ENCODE measurements at regions not wholly inside any gene's neighbourhood (a gene's known extent, or its start where the extent isn't known, plus 50 kb on each side); places are given as distances from the start of the nearest gene placed in this dataset.
"Not testable (repeated sequence)": the region's sequence is repeated elsewhere in the genome, so short reads cannot be mapped to it uniquely, and the experiment has no call there.

DNA sequence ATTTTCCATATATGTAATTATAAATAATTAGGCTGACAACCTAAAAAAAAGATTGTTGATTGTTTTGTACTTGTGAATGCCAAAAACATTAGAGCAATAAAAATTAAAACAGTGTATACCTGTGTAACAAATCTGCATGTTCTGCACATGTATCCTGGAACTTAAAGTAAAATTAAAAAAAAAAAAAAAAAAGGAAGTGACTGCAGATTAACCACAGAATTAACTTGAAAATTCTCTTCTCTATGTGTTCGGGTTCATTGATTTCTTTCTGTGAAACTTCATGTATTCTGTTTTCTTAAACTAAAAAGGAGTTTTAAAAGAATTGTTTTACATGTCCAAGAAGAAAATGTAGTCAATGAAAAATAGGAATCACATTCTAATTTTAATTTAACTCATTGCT is 95.7 kb downstream of the FASLG start:
- no peak for DNase-seq (ENCODE audit: low read depth)

DNA sequence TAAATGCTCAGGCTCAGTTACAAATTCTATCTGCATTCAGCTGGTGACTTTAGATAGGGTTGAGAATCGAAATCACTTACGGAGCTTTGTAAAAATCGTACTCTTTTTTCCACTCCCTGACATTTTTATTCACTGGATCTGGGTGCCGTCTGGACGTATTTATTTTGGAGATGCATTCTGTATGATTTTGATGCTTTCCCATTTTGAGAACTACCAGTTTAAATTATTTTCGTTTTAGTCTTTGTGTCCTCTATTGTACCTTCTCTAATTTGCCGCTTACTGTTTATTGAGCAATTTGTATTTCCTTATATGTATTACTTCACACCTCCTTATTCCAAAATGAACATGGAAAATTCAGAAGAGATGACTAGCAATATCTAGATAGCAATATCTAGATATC is 96.2 kb downstream of the FASLG start:
- DNase-seq (ENCODE audit: low read depth) = no peak

DNA sequence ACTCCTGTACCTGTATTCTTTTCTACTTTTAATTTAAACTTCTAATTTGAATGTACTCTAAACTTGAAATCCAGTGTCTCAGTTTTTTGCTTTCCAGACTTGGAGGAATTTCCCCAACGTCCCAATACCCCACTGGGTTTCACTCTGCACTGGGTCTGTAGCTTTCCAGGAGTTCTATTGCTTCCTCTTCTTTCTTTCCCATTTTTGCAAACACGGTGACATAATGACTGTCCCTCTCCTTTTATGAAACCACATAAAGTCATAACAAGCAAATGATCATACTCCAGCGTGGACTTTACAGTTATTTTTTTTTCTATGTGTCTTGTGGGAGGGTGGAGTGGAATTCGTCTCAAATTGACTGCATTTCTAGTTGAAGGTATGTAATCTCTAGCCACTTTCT is 97.1 kb downstream of the FASLG start:
- DNase-seq (ENCODE audit: low read depth) = no peak

DNA sequence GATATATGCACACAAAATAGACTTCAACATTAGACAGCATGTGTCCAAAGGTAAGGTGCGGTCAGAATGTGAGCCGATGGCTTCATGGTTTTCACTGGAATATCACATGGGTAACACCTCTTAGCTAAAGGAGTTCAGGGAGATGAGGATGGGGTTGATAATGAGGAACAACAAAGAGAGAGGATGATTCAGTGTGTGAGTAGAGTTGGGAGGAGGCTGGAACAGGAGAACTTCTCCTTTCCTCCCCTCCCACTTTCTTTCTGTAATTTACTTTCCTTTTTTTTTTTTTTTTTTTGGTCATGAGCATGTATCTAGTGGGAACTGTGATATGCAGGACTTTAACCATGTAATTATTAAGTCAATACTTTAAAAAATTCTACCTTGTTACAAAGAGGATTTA is 99.4 kb downstream of the FASLG start:
- no peak for DNase-seq (ENCODE audit: low read depth)

DNA sequence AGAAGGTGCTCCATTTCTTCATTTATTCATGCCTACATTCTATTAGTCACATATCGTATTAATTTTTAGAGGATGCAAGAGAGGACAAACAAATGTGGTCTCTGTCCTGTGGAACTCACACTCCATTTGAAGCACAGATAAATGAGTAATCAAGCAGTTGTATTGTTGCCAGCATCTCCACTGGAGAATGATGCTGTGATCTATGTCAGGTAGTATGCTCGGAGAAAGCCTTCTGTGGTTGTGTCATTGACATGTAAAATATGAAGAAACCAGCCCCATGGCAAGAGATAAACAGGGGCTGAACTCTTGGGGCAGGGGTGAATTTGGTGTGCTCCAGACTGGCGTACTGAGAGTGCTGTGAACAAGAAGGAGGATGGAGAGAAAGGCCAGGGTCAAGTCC is 101.2 kb downstream of the FASLG start:
- DNase-seq (ENCODE audit: low read depth) = no peak

DNA sequence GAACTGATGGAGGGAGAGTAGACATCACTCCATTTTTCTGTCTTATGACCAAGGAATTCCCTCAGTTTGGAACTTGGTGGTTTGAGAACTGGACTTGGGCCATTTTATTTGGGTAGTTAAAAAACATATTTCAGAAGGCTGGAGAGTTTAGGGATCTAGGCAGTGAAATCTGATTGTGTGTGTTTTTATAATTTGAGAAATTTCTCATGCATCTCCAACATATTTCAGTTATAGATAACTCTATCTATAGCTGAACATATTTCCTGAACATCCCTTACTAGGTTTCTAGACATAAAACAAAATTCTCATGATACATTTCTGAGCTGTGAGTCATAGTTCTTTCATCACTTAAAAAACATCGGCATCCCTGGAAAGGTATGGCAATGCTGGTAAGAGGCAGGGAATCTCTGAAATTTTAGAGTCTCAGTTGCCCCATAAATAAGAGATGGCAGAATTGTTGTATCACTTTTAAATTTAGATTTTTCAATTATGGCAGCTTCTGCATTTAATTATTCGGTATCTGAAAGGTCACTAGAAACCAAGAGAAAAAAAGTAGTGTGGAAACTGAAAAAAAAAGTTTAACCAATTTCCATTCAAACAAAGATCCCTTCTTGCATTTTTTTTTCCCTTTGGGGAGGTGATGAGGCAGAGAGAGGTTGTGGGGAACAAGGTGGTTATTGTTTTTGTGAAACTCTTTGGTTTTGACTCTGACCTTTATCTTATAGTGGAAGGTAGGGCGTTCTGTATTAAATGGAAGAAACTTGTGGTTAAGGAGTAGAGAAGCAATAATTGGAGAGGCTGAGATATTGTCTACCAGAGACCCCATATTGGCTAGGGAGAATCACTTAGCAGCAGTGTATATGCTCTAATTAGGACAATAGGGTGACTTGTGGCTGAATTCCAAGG is 102.9 kb downstream of the FASLG start:
- DNase-seq (ENCODE audit: low read depth) = peak; percentile 62

DNA sequence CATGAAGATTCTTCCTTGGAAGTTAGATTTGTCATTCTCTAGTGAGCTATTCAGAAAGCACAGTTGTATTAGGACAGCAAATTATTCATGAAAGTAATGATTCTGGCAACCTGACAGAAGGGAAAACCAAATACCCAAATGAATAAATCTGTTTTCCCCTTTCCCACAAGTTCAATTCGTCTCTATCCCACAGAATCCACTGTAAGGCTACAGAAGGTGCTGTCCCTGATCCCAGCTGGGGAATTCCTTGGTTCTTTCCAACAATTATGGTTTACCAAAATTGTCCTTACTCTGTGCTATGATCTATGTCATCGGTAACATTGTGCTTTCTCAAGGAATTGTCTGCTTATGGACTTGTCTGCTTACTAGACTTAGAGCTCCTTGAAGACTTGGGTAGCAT is 104.2 kb downstream of the FASLG start:
- no peak for DNase-seq (ENCODE audit: low read depth)

DNA sequence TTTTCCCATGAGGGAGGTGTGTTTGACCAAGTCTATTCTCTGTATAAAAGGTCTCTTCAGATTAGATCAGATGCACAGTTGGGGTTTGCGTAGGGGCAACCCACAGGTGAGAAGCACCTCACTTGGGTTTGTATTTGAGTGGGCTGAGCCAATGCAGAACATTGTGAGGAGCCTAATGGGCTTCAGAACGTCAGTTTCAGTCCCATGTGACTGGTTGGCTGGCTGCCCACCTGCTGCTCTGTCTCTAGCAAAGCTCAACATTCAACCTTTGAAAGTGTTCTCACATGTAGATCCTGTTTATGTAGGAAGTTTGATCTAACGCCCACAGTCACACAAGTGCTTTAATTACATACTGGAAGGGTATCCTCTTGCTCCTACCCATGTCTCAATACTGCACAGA is 105.5 kb downstream of the FASLG start:
- DNase-seq (ENCODE audit: low read depth) = no peak

DNA sequence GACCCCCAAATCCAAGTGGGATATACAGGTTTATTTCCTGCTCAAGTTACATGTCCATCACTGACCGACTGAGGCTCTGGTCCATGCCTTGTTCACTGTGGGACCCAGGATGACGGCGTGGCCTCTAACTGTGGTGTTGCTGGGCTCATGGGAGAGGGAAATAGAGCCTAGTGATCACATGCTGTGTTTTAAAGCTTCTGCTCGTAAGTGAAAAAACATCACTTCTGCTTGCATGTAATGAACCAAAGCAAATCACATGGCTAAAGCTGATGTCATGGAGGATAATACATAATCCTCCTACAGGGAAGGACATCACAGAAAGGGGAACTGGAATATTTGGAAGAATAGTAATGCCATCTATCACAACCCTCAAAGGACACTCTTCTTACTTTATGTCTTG is 107.6 kb downstream of the FASLG start:
- no peak for DNase-seq (ENCODE audit: low read depth)

DNA sequence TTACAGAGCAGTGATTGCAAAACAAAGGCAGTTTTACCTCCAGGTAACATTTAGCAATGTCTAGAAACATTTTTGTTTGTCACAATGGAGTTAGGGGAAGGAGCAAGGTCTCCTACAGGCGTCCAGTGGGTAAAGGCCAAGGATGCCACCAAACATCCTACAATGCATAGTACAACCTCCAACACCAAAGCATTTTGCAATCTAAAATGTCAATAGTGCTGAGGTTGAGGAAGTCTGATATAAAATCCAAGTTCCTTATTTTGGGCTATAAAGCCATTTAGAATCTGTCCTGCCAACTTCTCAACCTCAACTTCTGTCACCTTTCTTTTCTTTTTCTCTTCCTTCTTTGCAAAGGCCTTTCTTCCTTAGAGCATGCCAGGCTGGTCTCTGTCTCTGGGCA is 111.2 kb downstream of the FASLG start:
- DNase-seq (ENCODE audit: low read depth) = no peak

DNA sequence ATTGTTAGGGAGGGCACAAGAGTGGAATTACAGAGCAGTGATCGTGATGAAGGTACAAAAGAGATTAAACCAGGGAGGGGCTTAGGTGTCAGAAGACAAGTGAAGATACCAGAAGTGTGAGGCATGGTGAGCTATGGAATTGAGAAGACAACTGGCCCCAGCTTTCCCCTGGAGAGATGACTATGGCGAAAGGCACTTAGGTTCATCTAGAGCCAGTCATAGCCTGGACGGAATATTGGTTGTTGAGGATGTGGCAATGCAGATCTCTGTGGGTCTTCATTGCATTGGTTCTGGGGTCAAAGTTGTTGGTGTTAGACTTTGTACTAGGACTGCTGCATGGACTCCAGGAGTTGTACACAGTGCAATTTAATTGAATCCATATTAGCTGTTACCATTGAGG is 115.7 kb downstream of the FASLG start:
- no peak for DNase-seq (ENCODE audit: low read depth)

DNA sequence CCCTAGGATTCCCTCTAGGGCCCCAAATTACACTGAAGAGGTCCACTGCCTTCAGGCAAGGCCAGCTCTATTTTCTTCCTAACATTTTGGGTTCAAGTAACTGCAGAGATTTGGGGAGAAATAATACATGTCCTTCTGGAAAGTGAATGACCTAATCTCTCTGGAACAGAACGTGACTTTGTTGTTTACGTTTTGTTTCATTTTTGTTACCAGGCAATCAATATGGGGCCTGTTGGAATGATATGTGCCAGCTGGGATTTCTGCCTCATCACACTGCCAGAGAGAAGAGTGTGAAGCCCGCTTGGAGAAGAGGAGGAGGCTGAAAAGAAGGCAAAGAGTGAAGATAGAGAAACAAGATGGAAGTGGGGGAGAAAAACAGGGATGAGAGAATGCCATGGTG is 116.7 kb downstream of the FASLG start:
- no peak for DNase-seq (ENCODE audit: low read depth)

DNA sequence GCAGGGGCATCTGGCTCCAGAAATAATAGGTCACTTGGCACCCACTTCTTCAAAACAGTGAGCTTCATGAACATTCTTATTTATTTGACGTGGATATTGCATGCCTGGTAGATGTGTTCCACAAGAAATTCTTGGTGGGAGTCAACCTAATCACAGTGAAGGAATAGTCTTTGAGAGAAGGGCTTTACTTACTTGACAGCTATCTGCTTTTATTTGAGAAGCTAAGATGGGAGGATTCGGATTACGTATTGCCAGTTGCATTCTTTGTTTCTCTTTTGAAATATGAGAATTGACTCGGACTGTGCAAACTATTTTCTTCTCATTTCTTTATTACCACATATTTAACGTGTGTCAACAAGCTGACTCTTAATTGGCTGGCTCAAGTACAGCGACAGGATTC is 117.2 kb downstream of the FASLG start:
- no peak for DNase-seq (ENCODE audit: low read depth)

DNA sequence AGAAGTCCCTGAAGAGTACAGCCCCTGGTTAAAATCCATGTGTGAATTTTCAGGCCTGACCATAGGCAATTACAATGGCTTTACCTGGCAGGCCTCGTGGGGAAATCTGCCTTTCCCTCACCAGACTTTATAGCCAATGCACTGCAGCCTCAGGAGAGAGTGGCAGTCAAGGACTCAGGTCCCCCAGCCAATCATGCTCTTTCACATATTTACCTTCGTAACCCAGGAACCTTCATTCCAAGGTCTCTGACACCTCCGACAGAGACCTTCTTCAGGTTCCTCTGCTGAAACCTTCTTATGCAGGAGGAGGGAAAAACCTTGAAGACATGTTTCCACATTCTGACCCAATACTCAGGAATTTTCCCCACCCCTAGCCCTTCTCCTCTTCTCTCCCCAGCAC is 118.9 kb downstream of the FASLG start:
- no peak for DNase-seq (ENCODE audit: low read depth)

DNA sequence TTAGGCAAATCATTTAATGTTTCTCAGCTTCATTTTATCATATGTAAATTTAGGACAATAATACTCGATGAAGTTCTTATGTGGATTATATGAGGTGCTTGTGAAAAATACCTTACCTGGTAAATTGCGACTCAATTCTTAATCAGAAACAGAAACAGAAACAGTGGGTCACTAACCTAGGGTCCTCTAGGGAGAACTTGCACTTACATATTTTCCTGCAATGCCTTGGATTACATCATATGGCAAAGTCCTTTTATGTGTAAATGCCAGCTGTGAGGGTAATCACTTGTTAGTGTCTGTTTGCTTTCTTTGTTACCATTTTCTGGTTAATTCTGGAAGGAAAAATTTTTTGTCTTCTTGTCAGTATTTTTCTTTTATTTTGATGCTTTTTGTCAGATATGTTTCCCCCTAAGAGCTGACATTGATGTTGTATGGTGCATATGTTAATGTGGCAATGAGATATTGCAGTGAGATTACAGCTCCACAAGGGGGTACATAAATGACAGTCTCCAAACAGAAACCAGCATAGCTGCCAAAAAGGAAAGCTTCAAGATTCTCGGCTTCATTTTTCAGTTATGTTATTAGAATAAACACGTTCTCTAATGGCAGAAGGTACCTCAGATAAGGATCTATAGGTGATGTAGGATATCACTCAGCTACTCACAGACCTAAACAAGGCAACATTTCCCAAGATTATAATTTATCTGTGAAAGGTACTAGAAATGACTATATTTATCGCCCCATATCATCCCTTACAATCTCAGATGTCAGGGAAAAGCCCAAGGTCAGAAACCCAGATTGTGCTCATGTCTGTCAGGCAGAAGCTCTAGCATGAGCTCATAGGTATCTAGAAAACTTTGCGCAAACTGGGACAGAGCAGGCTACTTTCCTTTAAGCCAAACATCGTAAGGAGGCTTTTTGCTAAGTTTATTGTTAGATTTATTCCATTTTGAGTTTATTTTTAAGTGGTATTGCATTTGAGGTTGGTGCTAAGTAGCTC is 119.9 kb downstream of the FASLG start:
- DNase-seq (ENCODE audit: low read depth) = peak; percentile 26

DNA sequence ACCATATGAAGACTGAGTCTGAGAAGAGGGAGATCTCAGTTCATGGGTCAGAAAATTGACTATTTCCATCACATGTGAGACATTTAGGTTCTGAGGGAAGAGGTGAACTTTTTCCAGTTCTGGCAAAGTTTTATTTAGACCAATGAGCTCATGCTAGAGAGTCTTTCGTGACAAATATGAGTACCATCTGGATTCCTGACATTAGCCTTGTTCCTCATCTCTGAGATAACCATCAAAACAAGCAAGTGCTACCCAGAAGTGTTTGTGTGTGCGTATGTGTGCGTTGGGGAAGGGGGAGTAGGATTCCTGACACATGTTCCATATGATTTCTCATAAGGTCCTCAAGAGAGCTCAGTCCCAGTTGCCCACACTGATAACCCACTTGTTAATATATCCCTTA is 120.6 kb downstream of the FASLG start:
- DNase-seq (ENCODE audit: low read depth) = no peak

DNA sequence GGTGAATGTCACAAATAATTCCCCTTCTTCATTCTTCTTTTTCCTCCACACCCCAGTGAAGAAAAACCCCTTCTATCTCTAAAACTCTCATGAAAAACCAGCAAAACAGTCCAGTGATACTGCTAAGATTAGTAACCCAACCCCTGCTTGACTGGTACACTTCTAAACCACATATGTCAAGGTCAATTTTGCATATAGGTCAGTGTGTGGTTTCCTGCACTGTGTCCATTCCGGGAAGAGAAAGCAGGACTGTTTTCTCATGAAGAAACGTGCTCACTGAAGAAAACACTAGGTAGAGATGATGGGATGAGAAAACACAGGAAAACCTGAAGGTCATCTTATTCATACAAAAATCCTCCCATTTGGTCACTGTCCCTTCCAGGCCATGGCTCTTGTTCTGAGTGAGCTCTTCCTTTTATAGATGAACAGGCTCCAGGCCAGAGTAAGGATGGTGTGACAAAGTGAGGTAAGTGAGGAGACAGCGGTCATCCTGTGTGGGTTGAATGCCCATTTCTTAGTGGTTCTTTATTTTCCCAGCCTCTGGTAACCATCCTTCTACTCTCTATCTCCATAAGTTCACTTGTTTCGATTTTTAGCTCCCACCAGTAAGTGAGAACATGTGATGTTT is 122.7 kb downstream of the FASLG start:
- peak; percentile 80 for DNase-seq (ENCODE audit: low read depth)

DNA sequence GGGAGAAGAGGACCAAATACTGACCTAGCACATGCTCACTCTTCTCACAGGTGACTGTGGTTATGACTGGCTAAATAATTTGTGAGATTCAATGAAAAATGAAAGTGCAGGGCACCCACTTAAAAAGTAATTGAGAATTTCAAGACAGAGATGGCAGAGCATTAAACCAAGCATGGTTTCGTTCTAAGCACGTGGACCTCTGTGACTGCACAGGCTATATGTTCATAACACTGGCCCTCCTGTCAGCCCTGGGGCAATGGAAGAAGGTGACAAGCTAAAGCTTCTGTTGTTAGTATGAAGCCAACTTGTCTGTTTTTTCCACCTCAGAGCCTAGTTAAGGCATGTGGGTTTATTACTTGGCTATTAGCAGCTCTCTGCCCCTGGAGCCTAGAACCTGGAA is 130.9 kb downstream of the FASLG start:
- no peak for DNase-seq (ENCODE audit: low read depth)

DNA sequence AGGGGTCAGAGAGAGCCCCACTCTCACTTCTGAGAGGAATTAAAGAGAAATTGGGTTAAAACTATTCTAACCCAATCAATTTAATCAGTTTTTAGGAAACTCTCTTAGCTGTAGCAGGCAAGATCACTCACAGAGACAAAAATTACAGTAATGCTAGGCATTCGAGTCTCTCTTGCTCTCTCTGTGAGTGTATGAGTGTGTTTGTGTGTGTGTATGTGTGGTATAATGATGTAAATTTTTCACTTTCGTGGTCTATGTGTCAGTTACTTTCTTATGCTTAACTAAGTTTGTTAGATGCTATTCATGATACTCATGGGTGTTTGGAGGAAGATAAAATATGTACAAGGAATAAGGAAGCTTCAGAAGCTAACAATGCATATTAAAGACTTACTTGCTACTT is 131.3 kb downstream of the FASLG start:
- peak; percentile 7 for DNase-seq (ENCODE audit: low read depth)

DNA sequence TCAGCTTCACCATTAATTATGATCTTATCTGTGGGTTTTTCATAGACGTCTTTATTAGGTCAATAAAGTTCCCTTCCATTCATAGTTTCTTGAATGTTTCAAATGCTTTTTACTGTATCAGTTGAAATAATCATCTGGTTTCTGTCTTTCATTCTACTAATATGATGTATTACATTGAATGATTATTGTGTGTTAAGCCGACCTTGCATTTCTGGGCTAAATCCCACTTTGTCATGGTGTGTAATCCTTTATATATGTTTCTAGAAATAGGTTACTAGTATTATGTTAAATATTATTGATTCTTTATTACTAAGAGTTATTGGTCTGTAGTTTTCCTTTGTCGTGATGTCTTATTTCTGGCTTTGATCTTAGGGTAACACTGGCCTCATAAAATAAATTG is 134.9 kb downstream of the FASLG start:
- DNase-seq (ENCODE audit: low read depth) = no peak

DNA sequence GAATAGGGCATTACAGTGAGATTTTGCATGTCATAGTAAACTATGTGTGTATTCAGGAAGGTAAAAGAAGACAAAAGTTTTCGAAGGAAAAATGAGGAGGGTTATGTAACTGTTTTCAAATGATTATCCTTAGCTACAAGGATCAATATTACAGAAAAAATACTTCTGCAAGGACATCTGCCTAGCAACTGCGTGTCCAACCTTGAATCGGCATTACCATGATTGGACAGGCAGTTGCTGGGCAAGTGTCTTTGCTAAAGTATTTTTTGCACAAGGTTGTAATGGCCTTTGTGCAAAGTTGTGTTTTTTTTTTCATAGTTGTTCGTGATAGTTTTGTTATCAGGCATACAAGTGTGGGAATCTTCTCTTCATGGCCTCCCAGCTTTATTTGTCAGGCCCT is 136.8 kb downstream of the FASLG start:
- no peak for DNase-seq (ENCODE audit: low read depth)

DNA sequence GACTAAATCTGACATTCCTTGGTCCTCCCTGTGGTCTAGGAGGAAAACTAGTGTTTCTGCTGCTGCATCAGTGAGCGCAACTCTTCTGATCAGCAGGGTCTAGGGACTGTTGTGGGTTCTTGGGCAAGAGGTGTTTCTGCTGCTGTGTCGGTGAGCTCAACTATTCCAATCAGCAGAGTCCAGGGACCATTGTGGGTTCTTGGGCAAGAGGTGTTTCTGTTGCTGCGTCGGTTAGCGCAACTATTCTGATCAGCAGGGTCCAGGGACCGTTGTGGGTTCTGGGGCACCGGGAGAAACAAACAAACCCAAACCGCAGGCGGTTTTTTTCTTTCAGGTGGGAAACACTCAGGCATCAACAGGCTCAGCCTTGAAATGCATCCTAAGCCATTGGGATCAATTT is 140.9 kb downstream of the FASLG start:
- not testable (repeated sequence) for DNase-seq (ENCODE audit: low read depth)
